H1 (cell line): ENCODE measurements at regions not wholly inside any gene's neighbourhood (a gene's known extent, or its start where the extent isn't known, plus 50 kb on each side); places are given as distances from the start of the nearest gene placed in this dataset.

Experiments
- TCF12 ChIP-seq: IDR thresholded peaks from 2 replicates; pipeline ENCODE4 v1.6.1; 2011; ENCODE audit warnings: low read depth, mild to moderate bottlenecking, low read length

DNA sequence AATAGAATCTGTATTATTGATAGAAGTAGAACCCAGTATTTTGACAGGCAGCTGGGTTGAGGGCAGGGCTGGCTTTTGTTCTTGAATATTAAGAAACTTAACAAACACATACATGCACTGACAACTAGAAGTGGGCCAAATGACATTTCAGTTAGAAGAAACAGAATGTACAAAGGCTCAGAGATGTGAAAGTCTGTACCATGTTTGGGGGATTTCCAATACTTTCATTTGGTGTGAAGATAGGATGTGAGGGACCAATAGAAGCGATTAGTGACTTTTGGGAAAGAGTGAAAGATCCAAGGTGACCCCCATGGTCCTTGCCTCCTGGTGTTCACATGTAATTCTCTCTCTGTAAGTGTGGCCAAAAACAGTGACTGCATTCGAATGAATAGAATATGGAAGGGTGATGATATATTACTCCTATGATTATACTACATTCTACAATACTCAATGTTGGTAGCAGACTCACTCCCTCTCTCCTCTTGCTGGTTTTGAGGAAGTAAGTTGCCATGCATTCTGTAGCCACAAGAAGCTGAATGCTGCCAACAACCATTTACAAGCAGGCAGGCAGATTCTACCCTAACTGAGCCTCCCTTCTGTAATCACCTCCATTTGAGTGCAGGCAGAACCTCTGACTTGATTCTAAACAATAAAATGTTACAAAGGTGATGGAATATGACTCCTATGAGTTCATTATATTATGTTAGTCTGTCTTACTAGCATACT lies 151.4 kb downstream of the TMEM168 start (continued):
- no peak for TF ChIP-seq TCF12
